ENCODE measurements at regions not wholly inside any gene's neighbourhood (a gene's known extent, or its start where the extent isn't known, plus 50 kb on each side); places are given as distances from the start of the nearest gene placed in this dataset.

GRCh38 chr6:98200084-98200483, 634.3 kb upstream of the POU3F2 start:
- ATAC-seq (replicated peaks) = no peak
- H3K9me3 Mint-ChIP-seq = peaks cover 0 to 11% of the 10 kb centered on the region in 2 donors

GRCh38 chr6:98203170-98203806, 631.1 kb upstream of the POU3F2 start:
- Mint-ChIP-seq H3K36me3 (no peaks in the 10 kb centered on the region), H3K27me3 (no peaks in the 10 kb centered on the region), H3K9me3 (peaks cover 0 to 4% of the 10 kb centered on the region in 2 donors), H3K27ac (no peak overlapping the region), H3K4me1 (no peaks in the 10 kb centered on the region), H3K4me3 (no peak overlapping the region)
- DNase-seq = no peak
- ATAC-seq (replicated peaks) = no peak

More at GRCh38 chr6:98200084-98200483, 634.3 kb upstream of the POU3F2 start:
- no peak for DNase-seq
- no peak overlapping the region for H3K4me3 Mint-ChIP-seq
- H3K4me1 Mint-ChIP-seq = no peaks in the 10 kb centered on the region
- no peak overlapping the region for H3K27ac Mint-ChIP-seq
- H3K36me3 Mint-ChIP-seq = no peaks in the 10 kb centered on the region
- H3K27me3 Mint-ChIP-seq = no peaks in the 10 kb centered on the region

- H3K27ac Mint-ChIP-seq = no peak overlapping the region
- no peak overlapping the region for H3K4me3 Mint-ChIP-seq
- peaks cover 0 to 2% of the 10 kb centered on the region in 2 donors for H3K9me3 Mint-ChIP-seq
- no peak for DNase-seq
- H3K4me1 Mint-ChIP-seq = no peaks in the 10 kb centered on the region
- H3K27me3 Mint-ChIP-seq = no peaks in the 10 kb centered on the region
- ATAC-seq (replicated peaks) = no peak
- no peaks in the 10 kb centered on the region for H3K36me3 Mint-ChIP-seq
Observed at GRCh38 chr6:98212468-98212867, 621.9 kb upstream of the POU3F2 start.

GRCh38 chr6:98215531-98215930, 618.8 kb upstream of the POU3F2 start:
- H3K27ac Mint-ChIP-seq = no peak overlapping the region
- ATAC-seq (replicated peaks) = no peak
- no peak overlapping the region for H3K4me3 Mint-ChIP-seq

GRCh38 chr6:98230250-98230649, 604.1 kb upstream of the POU3F2 start:
- DNase-seq = no peak
- Mint-ChIP-seq H3K4me3 (no peak overlapping the region), H3K27ac (no peak overlapping the region), H3K4me1 (no peaks in the 10 kb centered on the region), H3K9me3 (peaks cover 6 to 14% of the 10 kb centered on the region in 2 donors), H3K36me3 (no peaks in the 10 kb centered on the region), H3K27me3 (no peaks in the 10 kb centered on the region)
- no peak for ATAC-seq (replicated peaks)

More at GRCh38 chr6:98215531-98215930, 618.8 kb upstream of the POU3F2 start:
- Mint-ChIP-seq H3K36me3 (no peaks in the 10 kb centered on the region), H3K27me3 (no peaks in the 10 kb centered on the region), H3K9me3 (peaks cover 0 to 2% of the 10 kb centered on the region in 2 donors), H3K4me1 (no peaks in the 10 kb centered on the region)
- no peak for DNase-seq

GRCh38 chr6:98239057-98239456, 595.3 kb upstream of the POU3F2 start:
- Mint-ChIP-seq H3K4me3 (no peak overlapping the region), H3K36me3 (no peaks in the 10 kb centered on the region), H3K27ac (no peak overlapping the region), H3K4me1 (no peaks in the 10 kb centered on the region), H3K27me3 (no peaks in the 10 kb centered on the region), H3K9me3 (peaks cover 6 to 10% of the 10 kb centered on the region in 2 donors)
- no peak for DNase-seq
- no peak for ATAC-seq (replicated peaks)

- no peaks in the 10 kb centered on the region for H3K27me3 Mint-ChIP-seq
- no peak overlapping the region for H3K27ac Mint-ChIP-seq
- no peak overlapping the region for H3K4me3 Mint-ChIP-seq
Observed at GRCh38 chr6:98241630-98242029, 592.7 kb upstream of the POU3F2 start.

GRCh38 chr6:98254624-98255023, 579.8 kb upstream of the POU3F2 start:
- DNase-seq = no peak
- Mint-ChIP-seq H3K9me3 (no peaks in the 10 kb centered on the region), H3K27ac (no peak overlapping the region), H3K4me1 (no peaks in the 10 kb centered on the region), H3K36me3 (no peaks in the 10 kb centered on the region), H3K4me3 (no peak overlapping the region), H3K27me3 (no peaks in the 10 kb centered on the region)
- ATAC-seq (replicated peaks) = no peak

More at GRCh38 chr6:98241630-98242029, 592.7 kb upstream of the POU3F2 start:
- Mint-ChIP-seq H3K9me3 (peaks cover 2 to 4% of the 10 kb centered on the region in 2 donors), H3K36me3 (no peaks in the 10 kb centered on the region), H3K4me1 (no peaks in the 10 kb centered on the region)
- ATAC-seq (replicated peaks) = no peak
- no peak for DNase-seq

- Mint-ChIP-seq H3K9me3 (no peaks in the 10 kb centered on the region), H3K36me3 (no peaks in the 10 kb centered on the region), H3K27ac (no peak overlapping the region), H3K4me3 (no peak overlapping the region), H3K27me3 (no peaks in the 10 kb centered on the region), H3K4me1 (no peaks in the 10 kb centered on the region)
- no peak for DNase-seq
- ATAC-seq (replicated peaks) = no peak
Observed at GRCh38 chr6:98260382-98260781, 574.0 kb upstream of the POU3F2 start.

- no peak for DNase-seq
- H3K4me3 Mint-ChIP-seq = no peak overlapping the region
- no peaks in the 10 kb centered on the region for H3K27me3 Mint-ChIP-seq
- no peak for ATAC-seq (replicated peaks)
- no peak overlapping the region for H3K27ac Mint-ChIP-seq
- no peaks in the 10 kb centered on the region for H3K36me3 Mint-ChIP-seq
- H3K9me3 Mint-ChIP-seq = peaks cover 1 to 3% of the 10 kb centered on the region in 2 donors
- no peaks in the 10 kb centered on the region for H3K4me1 Mint-ChIP-seq
Observed at GRCh38 chr6:98272060-98272459, 562.3 kb upstream of the POU3F2 start.

GRCh38 chr6:98274691-98275090, 559.7 kb upstream of the POU3F2 start:
- Mint-ChIP-seq H3K36me3 (no peaks in the 10 kb centered on the region), H3K27ac (no peak overlapping the region), H3K27me3 (no peaks in the 10 kb centered on the region), H3K9me3 (no peaks in the 10 kb centered on the region), H3K4me1 (no peaks in the 10 kb centered on the region), H3K4me3 (no peak overlapping the region)
- no peak for DNase-seq
- no peak for ATAC-seq (replicated peaks)

- H3K4me3 Mint-ChIP-seq = no peak overlapping the region
- ATAC-seq (replicated peaks) (no peak), DNase-seq (no peak)
- no peaks in the 10 kb centered on the region for H3K4me1 Mint-ChIP-seq
- no peaks in the 10 kb centered on the region for H3K27me3 Mint-ChIP-seq
- peaks cover 0 to 2% of the 10 kb centered on the region in 2 donors for H3K9me3 Mint-ChIP-seq
- no peaks in the 10 kb centered on the region for H3K36me3 Mint-ChIP-seq
- no peak overlapping the region for H3K27ac Mint-ChIP-seq
Observed at GRCh38 chr6:98280492-98280891, 553.9 kb upstream of the POU3F2 start.

- Mint-ChIP-seq H3K36me3 (no peaks in the 10 kb centered on the region), H3K9me3 (peaks cover 0 to 2% of the 10 kb centered on the region in 2 donors), H3K4me3 (no peak overlapping the region), H3K4me1 (no peaks in the 10 kb centered on the region), H3K27ac (no peak overlapping the region), H3K27me3 (no peaks in the 10 kb centered on the region)
- ATAC-seq (replicated peaks) (no peak), DNase-seq (no peak)
Observed at GRCh38 chr6:98286620-98287019, 547.8 kb upstream of the POU3F2 start.

GRCh38 chr6:98287876-98288275, 546.5 kb upstream of the POU3F2 start:
- peaks cover 0 to 2% of the 10 kb centered on the region in 2 donors for H3K9me3 Mint-ChIP-seq
- H3K27ac Mint-ChIP-seq = no peak overlapping the region
- H3K4me1 Mint-ChIP-seq = no peaks in the 10 kb centered on the region
- ATAC-seq (replicated peaks) (no peak), DNase-seq (no peak)
- H3K27me3 Mint-ChIP-seq = no peaks in the 10 kb centered on the region
- H3K36me3 Mint-ChIP-seq = no peaks in the 10 kb centered on the region
- no peak overlapping the region for H3K4me3 Mint-ChIP-seq

GRCh38 chr6:98292810-98293209, 541.6 kb upstream of the POU3F2 start:
- no peak for ATAC-seq (replicated peaks)
- DNase-seq = no peak
- no peak overlapping the region for H3K4me3 Mint-ChIP-seq
- no peak overlapping the region for H3K27ac Mint-ChIP-seq
- no peaks in the 10 kb centered on the region for H3K36me3 Mint-ChIP-seq
- peaks cover 0 to 2% of the 10 kb centered on the region in 2 donors for H3K9me3 Mint-ChIP-seq
- no peaks in the 10 kb centered on the region for H3K4me1 Mint-ChIP-seq
- no peaks in the 10 kb centered on the region for H3K27me3 Mint-ChIP-seq

Data from stimulated activated naive B cell treated with anti-CD40 and anti-IgM and Interleukin-4, amounts not matched to agents 10 μg/mL and 1 μg/mL and 100 μg/mL, for 72 hours (primary cell).